B cell (primary cell): ENCODE measurements at regions not wholly inside any gene's neighbourhood (a gene's known extent, or its start where the extent isn't known, plus 50 kb on each side); places are given as distances from the start of the nearest gene placed in this dataset.

Experiments used
- CTCF ChIP-seq: fragments of 200-600 bp; IDR thresholded peaks from one replicate; pipeline ENCODE4 v1.8.0; 2022; ENCODE audit warnings: antibody characterized with exemption, mild to moderate bottlenecking
- EZH2 ChIP-seq: IDR thresholded peaks from 2 replicates; pipeline ENCODE4 v1.6.1; 2012; ENCODE audit warnings: borderline replicate concordance, low read depth, mild to moderate bottlenecking, moderate library complexity, low read length; ENCODE audit not compliant: insufficient read depth, poor library complexity, severe bottlenecking

- TF ChIP-seq CTCF (no peak), EZH2 (no peak)
Measured at GRCh38 chr11:92523611-92524010, 299.0 kb downstream of the FAT3 start.
